ENCODE measurements at regions not wholly inside any gene's neighbourhood (a gene's known extent, or its start where the extent isn't known, plus 50 kb on each side); places are given as distances from the start of the nearest gene placed in this dataset.

DNA sequence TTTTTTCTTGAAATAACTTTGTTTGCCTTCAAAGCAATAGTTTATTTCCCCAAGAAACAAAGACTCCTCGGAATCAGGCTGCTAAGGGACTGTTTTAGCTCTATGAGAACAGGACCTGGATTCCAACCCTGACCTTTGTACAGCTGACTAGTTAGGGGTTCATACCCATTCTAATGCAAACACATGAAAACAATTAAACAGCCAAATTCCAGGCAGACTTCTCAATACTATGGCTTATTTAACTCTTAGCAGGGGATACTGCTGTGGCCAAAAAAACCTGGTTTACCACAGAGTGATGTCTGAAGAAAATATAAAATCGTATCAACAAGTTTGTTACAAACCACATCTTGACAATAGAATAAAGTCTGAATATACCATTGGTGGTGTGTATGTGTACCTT lies 129.6 kb upstream of the INTU start:
- TF ChIP-seq TCF4 (CRISPR knock-in tag; IDR thresholded peaks at IDR 0.05; ENCODE audit: borderline replicate concordance), result no peak
- TF ChIP-seq ZNF565 (CRISPR knock-in tag; conservative IDR thresholded peaks at IDR 0.05; ENCODE audit: low read depth), result no peak
- TF ChIP-seq ESRRG (CRISPR knock-in tag; IDR thresholded peaks at IDR 0.05), result no peak
- TF ChIP-seq, protein P1, sequence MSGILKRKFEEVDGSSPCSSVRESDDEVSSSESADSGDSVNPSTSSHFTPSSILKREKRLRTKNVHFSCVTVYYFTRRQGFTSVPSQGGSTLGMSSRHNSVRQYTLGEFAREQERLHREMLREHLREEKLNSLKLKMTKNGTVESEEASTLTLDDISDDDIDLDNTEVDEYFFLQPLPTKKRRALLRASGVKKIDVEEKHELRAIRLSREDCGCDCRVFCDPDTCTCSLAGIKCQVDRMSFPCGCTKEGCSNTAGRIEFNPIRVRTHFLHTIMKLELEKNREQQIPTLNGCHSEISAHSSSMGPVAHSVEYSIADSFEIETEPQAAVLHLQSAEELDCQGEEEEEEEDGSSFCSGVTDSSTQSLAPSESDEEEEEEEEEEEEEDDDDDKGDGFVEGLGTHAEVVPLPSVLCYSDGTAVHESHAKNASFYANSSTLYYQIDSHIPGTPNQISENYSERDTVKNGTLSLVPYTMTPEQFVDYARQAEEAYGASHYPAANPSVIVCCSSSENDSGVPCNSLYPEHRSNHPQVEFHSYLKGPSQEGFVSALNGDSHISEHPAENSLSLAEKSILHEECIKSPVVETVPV (CRISPR knock-in tag; IDR thresholded peaks at IDR 0.05), result no peak
- TF ChIP-seq RARB (CRISPR knock-in tag; IDR thresholded peaks at IDR 0.05), result no peak
- TF ChIP-seq PPARA (CRISPR knock-in tag; IDR thresholded peaks at IDR 0.05; ENCODE audit: borderline replicate concordance), result no peak
- TF ChIP-seq SNAI2 (CRISPR knock-in tag; IDR thresholded peaks at IDR 0.05), result no peak
- TF ChIP-seq, protein P2, sequence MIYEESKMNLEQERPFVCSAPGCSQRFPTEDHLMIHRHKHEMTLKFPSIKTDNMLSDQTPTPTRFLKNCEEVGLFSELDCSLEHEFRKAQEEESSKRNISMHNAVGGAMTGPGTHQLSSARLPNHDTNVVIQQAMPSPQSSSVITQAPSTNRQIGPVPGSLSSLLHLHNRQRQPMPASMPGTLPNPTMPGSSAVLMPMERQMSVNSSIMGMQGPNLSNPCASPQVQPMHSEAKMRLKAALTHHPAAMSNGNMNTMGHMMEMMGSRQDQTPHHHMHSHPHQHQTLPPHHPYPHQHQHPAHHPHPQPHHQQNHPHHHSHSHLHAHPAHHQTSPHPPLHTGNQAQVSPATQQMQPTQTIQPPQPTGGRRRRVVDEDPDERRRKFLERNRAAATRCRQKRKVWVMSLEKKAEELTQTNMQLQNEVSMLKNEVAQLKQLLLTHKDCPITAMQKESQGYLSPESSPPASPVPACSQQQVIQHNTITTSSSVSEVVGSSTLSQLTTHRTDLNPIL (CRISPR knock-in tag; IDR thresholded peaks at IDR 0.05; ENCODE audit: low read depth), result no peak
- TF ChIP-seq, protein P3, sequence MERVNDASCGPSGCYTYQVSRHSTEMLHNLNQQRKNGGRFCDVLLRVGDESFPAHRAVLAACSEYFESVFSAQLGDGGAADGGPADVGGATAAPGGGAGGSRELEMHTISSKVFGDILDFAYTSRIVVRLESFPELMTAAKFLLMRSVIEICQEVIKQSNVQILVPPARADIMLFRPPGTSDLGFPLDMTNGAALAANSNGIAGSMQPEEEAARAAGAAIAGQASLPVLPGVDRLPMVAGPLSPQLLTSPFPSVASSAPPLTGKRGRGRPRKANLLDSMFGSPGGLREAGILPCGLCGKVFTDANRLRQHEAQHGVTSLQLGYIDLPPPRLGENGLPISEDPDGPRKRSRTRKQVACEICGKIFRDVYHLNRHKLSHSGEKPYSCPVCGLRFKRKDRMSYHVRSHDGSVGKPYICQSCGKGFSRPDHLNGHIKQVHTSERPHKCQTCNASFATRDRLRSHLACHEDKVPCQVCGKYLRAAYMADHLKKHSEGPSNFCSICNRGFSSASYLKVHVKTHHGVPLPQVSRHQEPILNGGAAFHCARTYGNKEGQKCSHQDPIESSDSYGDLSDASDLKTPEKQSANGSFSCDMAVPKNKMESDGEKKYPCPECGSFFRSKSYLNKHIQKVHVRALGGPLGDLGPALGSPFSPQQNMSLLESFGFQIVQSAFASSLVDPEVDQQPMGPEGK (CRISPR knock-in tag; IDR thresholded peaks at IDR 0.05; ENCODE audit: borderline replicate concordance), result no peak
- TF ChIP-seq ZNF8 (CRISPR knock-in tag; IDR thresholded peaks at IDR 0.05), result no peak
- no peak for TF ChIP-seq ZFP30 (CRISPR knock-in tag; IDR thresholded peaks at IDR 0.05)
- TF ChIP-seq ZC3H10 (CRISPR knock-in tag; IDR thresholded peaks at IDR 0.05), result no peak
- TF ChIP-seq BACH2 (CRISPR knock-in tag; IDR thresholded peaks at IDR 0.05; ENCODE audit: borderline replicate concordance), result no peak
- no peak for TF ChIP-seq ARNTL (CRISPR knock-in tag; IDR thresholded peaks at IDR 0.05; ENCODE audit: borderline replicate concordance, low read depth)
